MM.1S (cell line): ENCODE measurements at regions not wholly inside any gene's neighbourhood (a gene's known extent, or its start where the extent isn't known, plus 50 kb on each side); places are given as distances from the start of the nearest gene placed in this dataset.

ENCODE experiments used
- DNase-seq: peaks from one replicate; pipeline ENCODE4 v3.0.0-alpha.2; 2015
- H2AFZ ChIP-seq: fragments of 300-600 bp; sonication (generic); 2 replicates; pipeline ENCODE4 v1.6.0; 2016; ENCODE audit warnings: antibody characterized with exemption, low read length
- H3F3A ChIP-seq: fragments of 300-600 bp; sonication (generic); 2 replicates; pipeline ENCODE4 v1.6.1; 2016; ENCODE audit warnings: mild to moderate bottlenecking, antibody characterized with exemption, low read length, moderate library complexity, mixed read lengths; ENCODE audit not compliant: insufficient read depth
- H3K27ac ChIP-seq: fragments of 300-600 bp; sonication (generic); 2 replicates; pipeline ENCODE4 v1.5.1; 2016; ENCODE audit warnings: mild to moderate bottlenecking, low read length
- H3K27me3 ChIP-seq: fragments of 300-600 bp; sonication (generic); replicated peaks from 2 replicates; pipeline ENCODE4 v1.6.0; 2016; ENCODE audit warnings: low read length; ENCODE audit not compliant: insufficient read depth
- H3K36me3 ChIP-seq: fragments of 300-600 bp; sonication (generic); replicated peaks from 2 replicates; pipeline ENCODE4 v1.6.1; 2016; ENCODE audit warnings: mild to moderate bottlenecking, low read length, mixed read lengths; ENCODE audit not compliant: insufficient read depth
- H3K4me1 ChIP-seq: fragments of 300-600 bp; sonication (generic); 2 replicates; pipeline ENCODE4 v1.6.1; 2016; ENCODE audit warnings: low read length, mixed read lengths
- H3K4me2 ChIP-seq: fragments of 300-600 bp; sonication (generic); 2 replicates; pipeline ENCODE4 v1.6.0; 2016; ENCODE audit warnings: low read depth, low read length
- H3K4me3 ChIP-seq: fragments of 300-600 bp; sonication (generic); 2 replicates; pipeline ENCODE4 v1.5.1; 2016; ENCODE audit warnings: low read length, mixed read lengths
- H3K79me2 ChIP-seq: fragments of 300-600 bp; sonication (generic); 2 replicates; pipeline ENCODE4 v1.6.1; 2016; ENCODE audit warnings: mixed run types, low read length, mixed read lengths
- H3K9ac ChIP-seq: fragments of 300-600 bp; sonication (generic); 2 replicates; pipeline ENCODE4 v1.6.1; 2016; ENCODE audit warnings: low read length, mixed read lengths
- H3K9me2 ChIP-seq: fragments of 300-600 bp; sonication (generic); replicated peaks from 2 replicates; pipeline ENCODE4 v1.6.1; 2016; ENCODE audit warnings: mild to moderate bottlenecking, low read length, mixed read lengths; ENCODE audit not compliant: insufficient read depth
- H3K9me3 ChIP-seq: fragments of 300-600 bp; sonication (generic); replicated peaks from 2 replicates; pipeline ENCODE4 v1.6.1; 2016; ENCODE audit warnings: mild to moderate bottlenecking, low read length, mixed read lengths; ENCODE audit not compliant: insufficient read depth
- H4K20me1 ChIP-seq: fragments of 300-600 bp; sonication (generic); 2 replicates; pipeline ENCODE4 v1.6.1; 2016; ENCODE audit warnings: mild to moderate bottlenecking, low read length, moderate library complexity, mixed read lengths; ENCODE audit not compliant: insufficient read depth
- CTCF ChIP-seq: fragments of 300-600 bp; sonication (generic); IDR thresholded peaks from 2 replicates; pipeline ENCODE4 v1.5.1; 2016; ENCODE audit warnings: antibody characterized with exemption, low read length, mixed read lengths
- EZH2 ChIP-seq: fragments of 300-600 bp; sonication (generic); optimal IDR thresholded peaks from 2 replicates; pipeline ENCODE3; 2017; ENCODE audit warnings: low read depth, mild to moderate bottlenecking, antibody characterized with exemption, low read length, mixed read lengths
- EZH2phosphoT487 ChIP-seq: fragments of 300-600 bp; sonication (generic); IDR thresholded peaks from 2 replicates; pipeline ENCODE4 v1.6.1; 2018; ENCODE audit warnings: antibody characterized with exemption, low read length

- Histone ChIP-seq H4K20me1 (no peaks in the 10 kb centered on the region), H3K4me1 (no peaks in the 10 kb centered on the region), H3K79me2 (no peaks in the 10 kb centered on the region), H3K9ac (no peak overlapping the region), H3K4me3 (no peak overlapping the region), H3K27ac (no peak overlapping the region), H3K4me2 (no peak overlapping the region), H3K27me3 (no peaks in the 10 kb centered on the region), H3K9me3 (no peaks in the 10 kb centered on the region), H3F3A (no peaks in the 10 kb centered on the region), H2AFZ (no peak overlapping the region), H3K9me2 (no peaks in the 10 kb centered on the region), H3K36me3 (no peaks in the 10 kb centered on the region)
- TF ChIP-seq CTCF (no peak), EZH2phosphoT487 (no peak), EZH2 (no peak)
- DNase-seq: no peak
These were observed 69.2 kb upstream of the GMDS start for GRCh38 chr6:2314641-2315040.

- H3K4me3 ChIP-seq: no peak overlapping the region
- H4K20me1 ChIP-seq: no peaks in the 10 kb centered on the region
- no peak overlapping the region for H3K27ac ChIP-seq
- no peak for TF ChIP-seq EZH2phosphoT487
- TF ChIP-seq EZH2: no peak
- TF ChIP-seq CTCF: no peak
- no peaks in the 10 kb centered on the region for H3K9me2 ChIP-seq
- H3K36me3 ChIP-seq: no peaks in the 10 kb centered on the region
- H2AFZ ChIP-seq: no peak overlapping the region
- DNase-seq: no peak
- no peak overlapping the region for H3K4me2 ChIP-seq
- no peaks in the 10 kb centered on the region for H3F3A ChIP-seq
- H3K27me3 ChIP-seq: no peaks in the 10 kb centered on the region
- H3K79me2 ChIP-seq: no peaks in the 10 kb centered on the region
- no peaks in the 10 kb centered on the region for H3K4me1 ChIP-seq
- H3K9me3 ChIP-seq: no peaks in the 10 kb centered on the region
- no peak overlapping the region for H3K9ac ChIP-seq
These were observed 64.6 kb upstream of the GMDS start for GRCh38 chr6:2310042-2310441.

- Histone ChIP-seq H3K27ac (no peak overlapping the region), H3K79me2 (no peaks in the 10 kb centered on the region), H3K4me2 (no peak overlapping the region), H3K9me2 (no peaks in the 10 kb centered on the region), H4K20me1 (no peaks in the 10 kb centered on the region), H3K4me3 (no peak overlapping the region), H3K9me3 (no peaks in the 10 kb centered on the region), H3K36me3 (no peaks in the 10 kb centered on the region), H3K4me1 (no peaks in the 10 kb centered on the region), H3K27me3 (no peaks in the 10 kb centered on the region), H3F3A (no peaks in the 10 kb centered on the region), H2AFZ (no peak overlapping the region), H3K9ac (no peak overlapping the region)
- DNase-seq: no peak
- TF ChIP-seq CTCF (no peak), EZH2phosphoT487 (no peak), EZH2 (no peak)
These were observed 63.7 kb upstream of the GMDS start for GRCh38 chr6:2309122-2309521.

- no peaks in the 10 kb centered on the region for H3K36me3 ChIP-seq
- TF ChIP-seq EZH2phosphoT487: no peak
- no peak for TF ChIP-seq EZH2
- TF ChIP-seq CTCF: no peak
- no peaks in the 10 kb centered on the region for H3K9me3 ChIP-seq
- no peaks in the 10 kb centered on the region for H4K20me1 ChIP-seq
- H3K4me2 ChIP-seq: no peak overlapping the region
- no peaks in the 10 kb centered on the region for H3F3A ChIP-seq
- H3K9me2 ChIP-seq: no peaks in the 10 kb centered on the region
- H3K9ac ChIP-seq: no peak overlapping the region
- H3K4me1 ChIP-seq: no peaks in the 10 kb centered on the region
- no peak overlapping the region for H2AFZ ChIP-seq
- no peak for DNase-seq
- no peak overlapping the region for H3K4me3 ChIP-seq
- no peaks in the 10 kb centered on the region for H3K79me2 ChIP-seq
- no peaks in the 10 kb centered on the region for H3K27me3 ChIP-seq
- H3K27ac ChIP-seq: no peak overlapping the region
These were observed 62.4 kb upstream of the GMDS start for GRCh38 chr6:2307799-2308198.
